IPS DF 6.9 (cell line): ENCODE measurements at regions not wholly inside any gene's neighbourhood (a gene's known extent, or its start where the extent isn't known, plus 50 kb on each side); places are given as distances from the start of the nearest gene placed in this dataset.

Source experiments
- DNase-seq: peaks from one replicate; pipeline ENCODE4 v3.0.0-alpha.2; 2013; ENCODE audit warnings: low read depth, low spot score
- H3K27ac ChIP-seq: one replicate; pipeline ENCODE4 v1.5.1; 2013; ENCODE audit warnings: low read length, control low read depth
- H3K27me3 ChIP-seq: 2 replicates; pipeline ENCODE4 v1.6.1; 2013; ENCODE audit warnings: mild to moderate bottlenecking, low read length; ENCODE audit not compliant: control insufficient read depth, insufficient read depth
- H3K36me3 ChIP-seq: 2 replicates; pipeline ENCODE4 v1.6.1; 2013; ENCODE audit warnings: low read length; ENCODE audit not compliant: control insufficient read depth, insufficient read depth
- H3K4me1 ChIP-seq: 2 replicates; pipeline ENCODE4 v1.6.1; 2013; ENCODE audit warnings: low read length; ENCODE audit not compliant: control insufficient read depth, insufficient read depth
- H3K4me3 ChIP-seq: 2 replicates; pipeline ENCODE4 v1.5.1; 2013; ENCODE audit warnings: mild to moderate bottlenecking, low read length
- H3K9me3 ChIP-seq: 2 replicates; pipeline ENCODE4 v1.6.1; 2013; ENCODE audit warnings: low read length, inconsistent platforms; ENCODE audit not compliant: control insufficient read depth, insufficient read depth
- whole genome bisulfite sequencing: extraction: QIAGEN DNeasy Blood & Tissue Kit; methylation state at CpG from one replicate; pipeline ENCODE4 v1.1.7; 2013; ENCODE audit warnings: mixed read lengths, missing lambda C conversion rate; ENCODE audit not compliant: insufficient read length, insufficient coverage; 5-methylcytosine and 5-hydroxymethylcytosine counted together

DNA sequence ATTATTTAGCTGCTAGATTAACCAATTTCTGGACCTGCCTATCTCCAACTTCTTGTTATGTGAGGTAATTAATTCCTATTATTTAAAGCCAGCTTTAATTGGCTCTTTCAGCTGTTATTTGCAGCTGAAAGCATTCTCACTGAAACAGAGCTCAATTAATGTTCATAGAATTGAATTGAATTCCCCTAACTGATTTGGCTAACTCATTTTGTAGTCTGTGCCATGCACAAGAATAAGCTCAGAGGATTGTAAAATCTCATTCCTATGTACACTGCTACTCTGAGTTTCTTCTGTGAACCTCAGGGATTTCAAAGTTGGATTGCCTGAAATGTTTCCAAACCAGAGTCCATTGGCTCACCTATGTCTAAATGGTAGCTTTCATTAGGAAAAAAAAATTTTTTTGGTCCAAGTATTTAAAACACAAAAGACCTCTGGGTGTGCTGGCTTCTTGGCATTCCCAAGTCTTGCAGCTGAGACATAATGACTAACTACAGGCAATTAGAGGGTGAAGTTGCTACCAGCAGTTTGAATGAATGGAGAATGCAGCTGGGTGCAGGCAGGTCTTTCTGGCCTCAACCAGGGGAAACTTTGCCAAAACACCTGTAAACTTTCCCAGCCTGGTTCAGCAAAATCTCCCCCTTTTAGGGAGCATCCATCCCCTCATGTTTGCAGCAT, 134.3 kb downstream of the EDEM1 start:
- Histone ChIP-seq H3K27me3 (no peaks in the 10 kb centered on the region), H3K36me3 (no peaks in the 10 kb centered on the region), H3K9me3 (no peaks in the 10 kb centered on the region), H3K4me3 (no peak overlapping the region), H3K4me1 (no peaks in the 10 kb centered on the region), H3K27ac (no peak overlapping the region)
- DNase-seq, result no peak

DNA sequence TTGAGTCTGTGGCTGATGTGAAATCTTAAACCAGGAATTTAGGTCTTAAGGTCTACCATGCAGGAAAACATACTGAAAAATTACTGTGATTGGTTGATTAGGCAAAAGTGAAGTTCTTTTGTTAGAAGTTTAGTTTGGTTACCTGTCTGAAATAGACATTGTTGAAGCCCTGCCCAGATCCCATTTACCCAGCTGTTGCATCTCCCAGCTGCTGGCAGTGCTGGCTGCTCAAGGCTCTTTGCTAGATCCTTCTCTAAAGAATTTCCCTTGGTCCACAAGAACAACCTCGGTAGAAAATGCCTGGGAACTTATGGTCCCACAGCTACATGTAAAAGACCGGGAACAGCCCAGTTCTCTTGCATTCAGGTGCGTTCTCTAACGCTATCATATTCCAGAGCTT, 137.3 kb downstream of the EDEM1 start:
- H3K27me3 ChIP-seq, result no peaks in the 10 kb centered on the region
- no peak overlapping the region for H3K4me3 ChIP-seq
- H3K27ac ChIP-seq, result no peak overlapping the region
- no peak for DNase-seq
- H3K36me3 ChIP-seq, result no peaks in the 10 kb centered on the region
- H3K9me3 ChIP-seq, result no peaks in the 10 kb centered on the region
- no CpG with 5 or more reads among the region's 4 CpGs for WGBS
- no peaks in the 10 kb centered on the region for H3K4me1 ChIP-seq

DNA sequence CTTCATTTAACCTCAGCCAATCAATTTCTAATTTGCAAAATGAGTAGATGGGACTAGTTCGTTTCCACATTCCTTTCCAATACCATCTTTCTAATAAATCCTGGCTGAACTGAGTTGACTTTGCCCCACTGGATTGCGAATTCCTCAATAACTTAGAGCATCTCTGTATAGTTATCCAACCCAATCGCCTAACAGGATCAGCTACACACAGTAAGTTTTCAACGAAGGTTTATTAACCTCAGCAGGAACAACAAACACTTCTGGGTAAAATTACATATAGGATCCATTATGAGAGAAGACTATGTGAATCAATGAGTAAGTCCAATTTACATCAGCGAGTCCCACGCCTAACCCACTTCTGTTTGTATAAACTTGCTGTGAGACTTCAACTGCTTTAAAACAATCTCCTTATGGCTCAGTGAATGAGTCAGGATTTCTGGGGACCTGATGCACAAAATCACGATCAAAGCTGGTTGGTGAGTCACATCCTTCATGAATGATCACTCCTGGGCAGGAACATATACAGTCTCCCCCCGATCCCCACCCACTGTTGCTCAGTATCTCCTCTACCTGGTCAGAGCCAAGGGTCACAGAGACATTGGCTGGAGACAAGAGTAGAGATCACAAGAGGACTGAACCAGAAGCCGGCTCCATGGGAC, 142.8 kb downstream of the EDEM1 start:
- no peaks in the 10 kb centered on the region for H3K4me1 ChIP-seq
- H3K27me3 ChIP-seq, result no peaks in the 10 kb centered on the region
- H3K4me3 ChIP-seq, result no peak overlapping the region
- H3K9me3 ChIP-seq, result no peaks in the 10 kb centered on the region; the same call in 1 of the 2 replicates
- no peaks in the 10 kb centered on the region for H3K36me3 ChIP-seq
- no CpG with 5 or more reads among the region's 9 CpGs for WGBS
- no peak for DNase-seq
- no peak overlapping the region for H3K27ac ChIP-seq

DNA sequence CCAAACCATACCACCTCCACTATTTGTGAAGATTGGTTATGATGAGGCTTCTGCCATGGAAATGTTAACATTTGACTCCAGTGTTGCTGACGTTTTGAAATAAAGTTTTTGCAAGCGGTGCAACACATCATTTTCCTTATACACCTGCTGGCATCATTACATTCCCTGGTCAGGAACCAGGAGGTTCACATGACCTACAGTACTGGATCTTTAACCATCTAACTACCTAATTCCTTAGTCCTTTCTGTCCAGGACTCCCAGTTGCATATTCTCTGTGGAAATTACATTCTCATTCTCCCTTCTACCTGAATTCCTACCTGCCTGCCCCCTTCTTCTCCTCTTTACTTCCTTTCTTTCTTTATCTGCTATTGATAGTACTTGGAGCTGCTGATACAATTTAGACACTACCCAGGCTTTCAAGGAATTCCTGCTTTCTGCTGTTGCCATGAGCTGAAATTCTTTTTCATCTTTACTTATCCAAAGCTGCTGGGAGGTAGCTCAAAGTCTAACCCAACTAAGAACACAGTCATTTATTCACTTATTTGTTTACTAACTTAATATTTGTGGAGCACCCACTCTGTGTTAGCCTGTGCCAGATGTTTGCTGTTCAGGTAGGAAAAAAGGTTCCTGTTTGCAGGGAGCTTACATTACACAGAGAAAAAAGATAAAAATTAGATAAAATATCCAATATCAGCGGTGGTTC, 144.2 kb downstream of the EDEM1 start:
- Histone ChIP-seq H3K4me1 (no peaks in the 10 kb centered on the region), H3K36me3 (no peaks in the 10 kb centered on the region), H3K27ac (no peak overlapping the region), H3K27me3 (no peaks in the 10 kb centered on the region), H3K4me3 (no peak overlapping the region), H3K9me3 (no peaks in the 10 kb centered on the region; the same call in 1 of the 2 replicates)
- DNase-seq, result no peak
- no CpG with 5 or more reads among the region's 3 CpGs for WGBS

DNA sequence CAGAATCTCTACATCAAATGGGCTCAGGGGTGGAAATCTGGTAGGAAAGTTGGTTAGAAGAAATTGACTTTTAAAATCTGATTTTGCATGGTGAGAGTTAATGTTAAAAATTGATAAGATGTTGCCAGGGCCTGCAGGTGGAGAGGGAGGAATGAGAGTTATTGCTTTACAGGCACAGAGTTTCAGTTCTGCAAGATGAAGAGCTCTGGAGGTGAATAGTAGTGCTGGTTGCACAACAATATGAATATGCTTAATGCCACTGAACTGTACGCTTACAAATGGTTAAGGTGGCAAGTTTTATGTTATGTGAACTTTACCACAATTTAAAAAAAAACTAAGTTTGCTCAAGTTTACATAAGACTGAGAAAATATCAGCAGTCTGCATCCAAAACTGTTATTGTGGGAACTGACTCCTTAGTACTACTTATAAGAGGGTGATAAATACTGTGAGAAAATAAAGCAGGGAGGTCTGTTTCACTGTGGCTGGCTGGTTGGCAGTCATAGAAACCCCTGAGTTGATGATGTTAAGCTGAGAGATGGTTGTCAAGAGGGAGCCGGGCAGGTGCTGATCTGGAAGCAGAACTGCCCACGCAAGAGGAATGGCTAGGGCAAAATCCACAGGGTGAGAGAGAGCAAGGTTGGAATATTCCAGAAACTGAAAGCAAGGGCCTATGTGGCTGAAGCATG, 144.9 kb downstream of the EDEM1 start:
- DNase-seq, result no peak
- no CpG with 5 or more reads among the region's 3 CpGs for WGBS
- H3K36me3 ChIP-seq, result no peaks in the 10 kb centered on the region
- H3K4me1 ChIP-seq, result no peaks in the 10 kb centered on the region
- H3K9me3 ChIP-seq, result no peaks in the 10 kb centered on the region; the same call in 1 of the 2 replicates
- no peak overlapping the region for H3K27ac ChIP-seq
- H3K4me3 ChIP-seq, result no peak overlapping the region
- no peaks in the 10 kb centered on the region for H3K27me3 ChIP-seq

DNA sequence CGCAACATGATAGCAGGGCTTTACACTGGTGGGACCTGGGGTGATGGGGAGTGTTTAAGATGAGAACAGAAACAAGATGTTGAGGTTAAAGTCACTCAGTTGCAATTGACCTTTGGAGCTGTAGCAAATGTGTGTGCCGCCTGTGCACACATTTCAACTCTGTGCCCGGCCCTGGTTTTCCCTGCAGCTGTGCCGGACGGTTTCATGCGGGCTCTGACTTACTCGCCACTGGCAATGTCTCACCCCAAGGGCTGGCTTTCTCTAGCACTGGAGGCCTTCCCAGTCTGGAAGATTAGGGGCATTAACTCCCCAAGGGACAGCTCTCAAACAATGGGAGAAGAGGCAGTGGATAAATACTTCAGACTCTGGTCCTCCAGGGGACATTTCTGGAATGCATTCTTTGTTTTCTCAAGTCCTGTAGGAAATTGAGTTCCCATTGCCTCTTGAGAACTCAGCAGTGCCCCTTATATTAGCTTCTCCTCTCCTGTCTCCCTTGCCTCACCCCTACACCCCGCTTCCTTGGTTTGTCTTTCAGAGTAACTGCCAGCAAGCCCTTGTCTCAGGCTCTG, 152.5 kb downstream of the EDEM1 start:
- WGBS, result no CpG with 5 or more reads among the region's 8 CpGs
- no peaks in the 10 kb centered on the region for H3K27me3 ChIP-seq
- no peak for DNase-seq
- H3K4me3 ChIP-seq, result no peak overlapping the region
- no peaks in the 10 kb centered on the region for H3K4me1 ChIP-seq
- no peaks in the 10 kb centered on the region for H3K36me3 ChIP-seq
- no peaks in the 10 kb centered on the region; the same call in 1 of the 2 replicates for H3K9me3 ChIP-seq
- no peak overlapping the region for H3K27ac ChIP-seq

DNA sequence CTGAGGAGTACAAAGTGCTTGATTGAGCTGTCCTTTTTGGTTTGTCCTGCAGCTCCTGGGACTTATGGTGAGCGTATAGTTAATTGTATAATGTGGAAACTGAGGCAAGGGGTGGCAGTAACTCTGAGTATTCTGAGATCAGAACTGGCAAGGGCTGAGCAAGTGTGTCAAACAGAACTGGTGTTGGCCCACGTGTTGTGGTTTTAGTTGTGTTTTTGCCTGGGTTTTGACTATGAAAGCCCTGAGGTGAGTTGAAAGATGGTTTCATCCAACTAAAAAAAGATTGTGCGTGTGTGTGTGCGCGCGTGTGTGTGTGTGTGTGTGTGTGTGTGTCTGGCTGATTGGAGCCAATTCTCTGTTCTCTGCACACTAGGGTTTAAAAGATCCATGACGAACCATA, 154.1 kb downstream of the EDEM1 start:
- Histone ChIP-seq H3K27ac (no peak overlapping the region), H3K9me3 (no peaks in the 10 kb centered on the region; the same call in 1 of the 2 replicates), H3K36me3 (no peaks in the 10 kb centered on the region), H3K4me3 (no peak overlapping the region), H3K4me1 (no peaks in the 10 kb centered on the region), H3K27me3 (no peaks in the 10 kb centered on the region)
- WGBS, result no CpG with 5 or more reads among the region's 7 CpGs
- no peak for DNase-seq

DNA sequence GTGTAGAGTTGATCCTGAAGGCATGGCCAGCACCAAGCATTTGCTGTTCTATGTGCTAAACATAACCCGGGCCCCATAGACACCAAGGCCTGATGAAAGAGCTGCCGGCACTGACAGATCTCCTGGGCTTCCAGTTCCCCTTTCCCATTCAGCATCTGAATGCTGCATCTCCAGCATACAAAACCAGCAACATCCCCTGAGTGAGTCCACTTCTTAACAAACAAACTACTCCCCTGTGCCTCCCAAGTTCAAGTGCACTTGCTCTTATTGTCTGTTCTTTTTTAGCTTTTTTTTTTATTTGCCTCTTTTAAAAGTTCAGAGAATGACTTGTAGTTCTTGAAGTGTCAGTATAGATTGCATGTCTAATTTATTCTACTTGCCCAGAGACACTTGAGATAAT, 156.0 kb downstream of the EDEM1 start:
- Histone ChIP-seq H3K9me3 (no peaks in the 10 kb centered on the region; the same call in 1 of the 2 replicates), H3K27ac (no peak overlapping the region), H3K4me3 (no peak overlapping the region), H3K4me1 (no peaks in the 10 kb centered on the region), H3K27me3 (no peaks in the 10 kb centered on the region), H3K36me3 (no peaks in the 10 kb centered on the region)
- DNase-seq, result no peak
- no CpG with 5 or more reads among the region's 2 CpGs for WGBS

DNA sequence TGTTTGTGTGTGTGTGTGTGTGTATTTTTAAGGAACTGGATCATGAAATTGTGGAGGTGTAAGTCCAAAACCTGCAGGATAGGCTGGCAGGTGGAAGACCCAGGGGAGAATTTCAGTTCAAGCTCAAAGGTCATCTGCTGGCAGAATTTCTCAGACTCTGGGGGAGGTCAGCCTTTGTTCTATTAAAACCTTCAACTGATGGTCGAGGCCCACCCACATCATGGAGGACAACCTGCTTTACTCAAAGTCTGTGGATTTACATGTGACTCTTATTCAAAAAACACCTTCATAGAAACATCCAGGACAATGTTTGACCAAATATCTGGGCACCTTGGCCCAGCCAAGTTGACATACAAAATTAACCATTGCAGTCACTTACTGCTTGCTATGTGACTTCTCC, 157.2 kb downstream of the EDEM1 start:
- WGBS, result no CpG with 5 or more reads among the region's 1 CpG
- Histone ChIP-seq H3K27me3 (no peaks in the 10 kb centered on the region), H3K9me3 (no peaks in the 10 kb centered on the region; the same call in 1 of the 2 replicates), H3K4me1 (no peaks in the 10 kb centered on the region), H3K36me3 (no peaks in the 10 kb centered on the region), H3K27ac (no peak overlapping the region), H3K4me3 (no peak overlapping the region)
- DNase-seq, result no peak

DNA sequence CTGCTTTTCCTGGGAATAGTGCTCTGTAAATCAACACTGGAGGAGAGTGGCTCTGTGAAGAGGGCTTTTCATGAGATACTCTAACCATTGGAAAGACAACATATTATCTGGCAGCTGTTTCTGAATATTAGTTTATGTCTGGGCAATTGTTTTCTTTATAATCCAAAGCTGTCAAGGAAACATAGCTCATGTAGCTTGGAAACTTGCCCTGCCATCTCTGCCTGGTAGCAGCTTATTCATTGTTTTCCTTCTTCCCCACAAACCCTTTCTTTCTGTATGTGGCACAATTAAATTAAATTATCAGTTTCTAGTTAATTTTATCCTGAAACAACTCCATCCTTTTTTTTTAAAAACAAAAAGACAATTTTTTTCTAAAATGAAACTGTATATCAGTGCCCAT, 160.0 kb downstream of the EDEM1 start:
- Histone ChIP-seq H3K36me3 (no peaks in the 10 kb centered on the region), H3K4me1 (no peaks in the 10 kb centered on the region), H3K27me3 (no peaks in the 10 kb centered on the region), H3K27ac (no peak overlapping the region), H3K4me3 (no peak overlapping the region), H3K9me3 (no peaks in the 10 kb centered on the region; the same call in 1 of the 2 replicates)
- DNase-seq, result no peak
